ENCODE measurements at regions not wholly inside any gene's neighbourhood (a gene's known extent, or its start where the extent isn't known, plus 50 kb on each side); places are given as distances from the start of the nearest gene placed in this dataset.

- no peaks in the 10 kb centered on the region for H3K9me3 ChIP-seq
- no peak for DNase-seq
- no peaks in the 10 kb centered on the region for H3F3A ChIP-seq (replicated peaks; ENCODE audit: insufficient read depth)
- H3K9me2 ChIP-seq = no peaks in the 10 kb centered on the region
- H4K20me1 ChIP-seq (ENCODE audit: insufficient read depth) = no peaks in the 10 kb centered on the region
- no peaks in the 10 kb centered on the region for H3K79me2 ChIP-seq (ENCODE audit: insufficient read depth)
- H3K36me3 ChIP-seq (replicated peaks in 1 of 2; ENCODE audit: control insufficient read depth in 1 of 2, insufficient read depth in 2 of 2, low read length in 1 of 2) = no peaks in the 10 kb centered on the region
- H3K4me1 ChIP-seq (ENCODE audit: control insufficient read depth in 1 of 2, insufficient read depth in 2 of 2, low read depth in 1 of 2, low read length in 1 of 2) = no peaks in the 10 kb centered on the region
- ChIA-PET CTCF (no interaction called here), POLR2A (no interaction called here)
- no peak overlapping the region for H3K9ac ChIP-seq
- H3K27me3 ChIP-seq (ENCODE audit: insufficient read depth) = peaks cover 40% of the 10 kb centered on the region
- H2AFZ ChIP-seq (ENCODE audit: low read depth) = no peak overlapping the region
- no peak overlapping the region for H3K27ac ChIP-seq (ENCODE audit: low read depth in 2 of 2, low read length in 1 of 2)
- TF ChIP-seq NFIC (IDR thresholded peaks at IDR 0.05; ENCODE audit: borderline replicate concordance) = no peak
- TF ChIP-seq EP300 (IDR thresholded peaks at IDR 0.05; ENCODE audit: borderline replicate concordance in 1 of 2, low read depth in 1 of 2, low read length in 1 of 2) = no peak
- no peak for TF ChIP-seq GATA2 (CRISPR knock-in tag; IDR thresholded peaks at IDR 0.05)
- no peak for TF ChIP-seq EZH2phosphoT487 (IDR thresholded peaks at IDR 0.05; ENCODE audit: borderline replicate concordance, low read depth)
- TF ChIP-seq FOXJ3 (CRISPR knock-in tag; IDR thresholded peaks at IDR 0.05) = no peak
- TF ChIP-seq ZBTB33 (IDR thresholded peaks at IDR 0.05; ENCODE audit: borderline replicate concordance, low read depth) = no peak
- no peak overlapping the region for H3K4me2 ChIP-seq
- 9% methylated on average over 9 of the region's 9 CpGs for WGBS (ENCODE audit: low lambda C conversion rate)
- H3K4me3 ChIP-seq (ENCODE audit: low read depth in 2 of 2, low read length in 1 of 2) = no peak overlapping the region
These were observed 224.4 kb downstream of the C7orf25 start for GRCh38 chr7:42687211-42688055.

GRCh38 chr7:42686594-42687156 is 225.2 kb downstream of the C7orf25 start:
- H3K4me3 ChIP-seq (ENCODE audit: low read depth in 2 of 2, low read length in 1 of 2) = no peak overlapping the region
- WGBS (ENCODE audit: low lambda C conversion rate) = 2% methylated on average over 12 of the region's 12 CpGs
- no peaks in the 10 kb centered on the region for H3K79me2 ChIP-seq (ENCODE audit: insufficient read depth)
- no peak for DNase-seq
- H3K4me1 ChIP-seq (ENCODE audit: control insufficient read depth in 1 of 2, insufficient read depth in 2 of 2, low read depth in 1 of 2, low read length in 1 of 2) = no peaks in the 10 kb centered on the region
- H3K9me3 ChIP-seq = no peaks in the 10 kb centered on the region
- peaks cover 38% of the 10 kb centered on the region for H3K27me3 ChIP-seq (ENCODE audit: insufficient read depth)
- TF ChIP-seq RCOR1 (IDR thresholded peaks at IDR 0.05; ENCODE audit: low read length) (no peak), USF1 (IDR thresholded peaks at IDR 0.05; ENCODE audit: borderline replicate concordance, low read depth) (no peak), TEAD4 (IDR thresholded peaks at IDR 0.05; ENCODE audit: borderline replicate concordance, insufficient read depth) (no peak), NFIC (IDR thresholded peaks at IDR 0.05; ENCODE audit: borderline replicate concordance) (no peak), MAX (IDR thresholded peaks at IDR 0.05; ENCODE audit: low read depth) (no peak)
- H2AFZ ChIP-seq (ENCODE audit: low read depth) = no peak overlapping the region
- no peak overlapping the region for H3K27ac ChIP-seq (ENCODE audit: low read depth in 2 of 2, low read length in 1 of 2)
- H4K20me1 ChIP-seq (ENCODE audit: insufficient read depth) = no peaks in the 10 kb centered on the region
- H3K9ac ChIP-seq = no peak overlapping the region
- no peaks in the 10 kb centered on the region for H3F3A ChIP-seq (replicated peaks; ENCODE audit: insufficient read depth)
- ChIA-PET POLR2A (no interaction called here), CTCF (no interaction called here)
- H3K36me3 ChIP-seq (replicated peaks in 1 of 2; ENCODE audit: control insufficient read depth in 1 of 2, insufficient read depth in 2 of 2, low read length in 1 of 2) = no peaks in the 10 kb centered on the region
- H3K4me2 ChIP-seq = no peak overlapping the region
- no peaks in the 10 kb centered on the region for H3K9me2 ChIP-seq

Data from SK-N-SH (cell line).